ENCODE measurements at regions not wholly inside any gene's neighbourhood (a gene's known extent, or its start where the extent isn't known, plus 50 kb on each side); places are given as distances from the start of the nearest gene placed in this dataset.

GRCh38 chr18:24936691-24937090 is 415.3 kb downstream of the ZNF521 start:
- no peaks in the 10 kb centered on the region for H3K4me1 ChIP-seq (ENCODE audit: control insufficient read depth in 2 of 2, insufficient read depth in 2 of 2, low read length in 1 of 2)
- no peaks in the 10 kb centered on the region for H3K9me3 ChIP-seq (ENCODE audit: control insufficient read depth in 2 of 2, insufficient read depth in 1 of 2, low read depth in 1 of 2, low read length in 1 of 2)
- H3K36me3 ChIP-seq (ENCODE audit: control insufficient read depth in 2 of 2, insufficient read depth in 2 of 2, low read length in 1 of 2): no peaks in the 10 kb centered on the region
- no peak overlapping the region for H3K27ac ChIP-seq (ENCODE audit: low read depth in 2 of 2, low read length in 1 of 2)
- WGBS, 2 donors: 75 to 77% methylated on average over 3 of the region's 3 CpGs
- no peaks in the 10 kb centered on the region for H3K27me3 ChIP-seq (ENCODE audit: control insufficient read depth in 1 of 2, insufficient read depth in 2 of 2, low read length in 2 of 2)
- H3K4me3 ChIP-seq (ENCODE audit: low read depth in 1 of 2, low read length in 2 of 2): no peak overlapping the region

- Histone ChIP-seq H3K36me3 (ENCODE audit: control insufficient read depth in 2 of 2, insufficient read depth in 2 of 2, low read length in 1 of 2) (no peaks in the 10 kb centered on the region), H3K27me3 (ENCODE audit: control insufficient read depth in 1 of 2, insufficient read depth in 2 of 2, low read length in 2 of 2) (no peaks in the 10 kb centered on the region), H3K27ac (ENCODE audit: low read depth in 2 of 2, low read length in 1 of 2) (no peak overlapping the region), H3K4me1 (ENCODE audit: control insufficient read depth in 2 of 2, insufficient read depth in 2 of 2, low read length in 1 of 2) (no peaks in the 10 kb centered on the region), H3K4me3 (ENCODE audit: low read depth in 1 of 2, low read length in 2 of 2) (no peak overlapping the region), H3K9me3 (ENCODE audit: control insufficient read depth in 2 of 2, insufficient read depth in 1 of 2, low read depth in 1 of 2, low read length in 1 of 2) (no peaks in the 10 kb centered on the region)
- 77 to 80% methylated on average over 5 of the region's 5 CpGs for WGBS, 2 donors
Measured at GRCh38 chr18:24937639-24938275, 414.2 kb downstream of the ZNF521 start.

GRCh38 chr18:24940416-24940815 is 411.6 kb downstream of the ZNF521 start:
- Histone ChIP-seq H3K27me3 (ENCODE audit: control insufficient read depth in 1 of 2, insufficient read depth in 2 of 2, low read length in 2 of 2) (no peaks in the 10 kb centered on the region), H3K4me3 (ENCODE audit: low read depth in 1 of 2, low read length in 2 of 2) (no peak overlapping the region), H3K9me3 (ENCODE audit: control insufficient read depth in 2 of 2, insufficient read depth in 1 of 2, low read depth in 1 of 2, low read length in 1 of 2) (no peaks in the 10 kb centered on the region), H3K4me1 (ENCODE audit: control insufficient read depth in 2 of 2, insufficient read depth in 2 of 2, low read length in 1 of 2) (no peaks in the 10 kb centered on the region), H3K27ac (ENCODE audit: low read depth in 2 of 2, low read length in 1 of 2) (no peak overlapping the region), H3K36me3 (ENCODE audit: control insufficient read depth in 2 of 2, insufficient read depth in 2 of 2, low read length in 1 of 2) (no peaks in the 10 kb centered on the region)
- 89 to 90% methylated on average over 6 of the region's 6 CpGs for WGBS, 2 donors

GRCh38 chr18:24941174-24941951 is 410.6 kb downstream of the ZNF521 start:
- Histone ChIP-seq H3K4me3 (ENCODE audit: low read depth in 1 of 2, low read length in 2 of 2) (no peak overlapping the region), H3K9me3 (ENCODE audit: control insufficient read depth in 2 of 2, insufficient read depth in 1 of 2, low read depth in 1 of 2, low read length in 1 of 2) (no peaks in the 10 kb centered on the region), H3K27me3 (ENCODE audit: control insufficient read depth in 1 of 2, insufficient read depth in 2 of 2, low read length in 2 of 2) (no peaks in the 10 kb centered on the region), H3K36me3 (ENCODE audit: control insufficient read depth in 2 of 2, insufficient read depth in 2 of 2, low read length in 1 of 2) (no peaks in the 10 kb centered on the region), H3K27ac (ENCODE audit: low read depth in 2 of 2, low read length in 1 of 2) (no peak overlapping the region), H3K4me1 (ENCODE audit: control insufficient read depth in 2 of 2, insufficient read depth in 2 of 2, low read length in 1 of 2) (no peaks in the 10 kb centered on the region)
- 70 to 71% methylated on average over 6 of the region's 6 CpGs for WGBS, 2 donors

GRCh38 chr18:24942144-24942543 is 409.8 kb downstream of the ZNF521 start:
- H3K36me3 ChIP-seq (ENCODE audit: control insufficient read depth in 2 of 2, insufficient read depth in 2 of 2, low read length in 1 of 2): no peaks in the 10 kb centered on the region
- H3K27me3 ChIP-seq (ENCODE audit: control insufficient read depth in 1 of 2, insufficient read depth in 2 of 2, low read length in 2 of 2): no peaks in the 10 kb centered on the region
- 82 to 83% methylated on average over 4 of the region's 4 CpGs for WGBS, 2 donors
- no peak overlapping the region for H3K27ac ChIP-seq (ENCODE audit: low read depth in 2 of 2, low read length in 1 of 2)
- no peaks in the 10 kb centered on the region for H3K4me1 ChIP-seq (ENCODE audit: control insufficient read depth in 2 of 2, insufficient read depth in 2 of 2, low read length in 1 of 2)
- H3K4me3 ChIP-seq (ENCODE audit: low read depth in 1 of 2, low read length in 2 of 2): no peak overlapping the region
- H3K9me3 ChIP-seq (ENCODE audit: control insufficient read depth in 2 of 2, insufficient read depth in 1 of 2, low read depth in 1 of 2, low read length in 1 of 2): no peaks in the 10 kb centered on the region

- no peak overlapping the region for H3K27ac ChIP-seq (ENCODE audit: low read depth in 2 of 2, low read length in 1 of 2)
- 59 to 75% methylated on average over 8 of the region's 8 CpGs for WGBS, 2 donors
- H3K27me3 ChIP-seq (ENCODE audit: control insufficient read depth in 1 of 2, insufficient read depth in 2 of 2, low read length in 2 of 2): no peaks in the 10 kb centered on the region
- H3K4me3 ChIP-seq (ENCODE audit: low read depth in 1 of 2, low read length in 2 of 2): no peak overlapping the region
- H3K4me1 ChIP-seq (ENCODE audit: control insufficient read depth in 2 of 2, insufficient read depth in 2 of 2, low read length in 1 of 2): no peaks in the 10 kb centered on the region
- H3K9me3 ChIP-seq (ENCODE audit: control insufficient read depth in 2 of 2, insufficient read depth in 1 of 2, low read depth in 1 of 2, low read length in 1 of 2): no peaks in the 10 kb centered on the region
- H3K36me3 ChIP-seq (ENCODE audit: control insufficient read depth in 2 of 2, insufficient read depth in 2 of 2, low read length in 1 of 2): no peaks in the 10 kb centered on the region
Measured at GRCh38 chr18:24947521-24948305, 404.3 kb downstream of the ZNF521 start.

- Histone ChIP-seq H3K27me3 (ENCODE audit: control insufficient read depth in 1 of 2, insufficient read depth in 2 of 2, low read length in 2 of 2) (no peaks in the 10 kb centered on the region), H3K36me3 (ENCODE audit: control insufficient read depth in 2 of 2, insufficient read depth in 2 of 2, low read length in 1 of 2) (no peaks in the 10 kb centered on the region), H3K4me1 (ENCODE audit: control insufficient read depth in 2 of 2, insufficient read depth in 2 of 2, low read length in 1 of 2) (no peaks in the 10 kb centered on the region), H3K9me3 (ENCODE audit: control insufficient read depth in 2 of 2, insufficient read depth in 1 of 2, low read depth in 1 of 2, low read length in 1 of 2) (no peaks in the 10 kb centered on the region), H3K4me3 (ENCODE audit: low read depth in 1 of 2, low read length in 2 of 2) (no peak overlapping the region), H3K27ac (ENCODE audit: low read depth in 2 of 2, low read length in 1 of 2) (no peak overlapping the region)
- WGBS, 2 donors: 65 to 80% methylated on average over 5 of the region's 5 CpGs
Measured at GRCh38 chr18:24949908-24950307, 402.1 kb downstream of the ZNF521 start.

GRCh38 chr18:24954341-24954740 is 397.6 kb downstream of the ZNF521 start:
- Histone ChIP-seq H3K36me3 (ENCODE audit: control insufficient read depth in 2 of 2, insufficient read depth in 2 of 2, low read length in 1 of 2) (no peaks in the 10 kb centered on the region), H3K27me3 (ENCODE audit: control insufficient read depth in 1 of 2, insufficient read depth in 2 of 2, low read length in 2 of 2) (no peaks in the 10 kb centered on the region), H3K4me1 (ENCODE audit: control insufficient read depth in 2 of 2, insufficient read depth in 2 of 2, low read length in 1 of 2) (no peaks in the 10 kb centered on the region), H3K9me3 (ENCODE audit: control insufficient read depth in 2 of 2, insufficient read depth in 1 of 2, low read depth in 1 of 2, low read length in 1 of 2) (no peaks in the 10 kb centered on the region), H3K27ac (ENCODE audit: low read depth in 2 of 2, low read length in 1 of 2) (no peak overlapping the region), H3K4me3 (ENCODE audit: low read depth in 1 of 2, low read length in 2 of 2) (no peak overlapping the region)
- 61 to 68% methylated on average over 1 of the region's 1 CpG for WGBS, 2 donors

- H3K27ac ChIP-seq (ENCODE audit: low read depth in 2 of 2, low read length in 1 of 2): no peak overlapping the region
- no peaks in the 10 kb centered on the region for H3K36me3 ChIP-seq (ENCODE audit: control insufficient read depth in 2 of 2, insufficient read depth in 2 of 2, low read length in 1 of 2)
- no peaks in the 10 kb centered on the region for H3K4me1 ChIP-seq (ENCODE audit: control insufficient read depth in 2 of 2, insufficient read depth in 2 of 2, low read length in 1 of 2)
- H3K4me3 ChIP-seq (ENCODE audit: low read depth in 1 of 2, low read length in 2 of 2): no peak overlapping the region
- 66 to 78% methylated on average over 2 of the region's 2 CpGs for whole genome bisulfite sequencing, 2 donors
- H3K27me3 ChIP-seq (ENCODE audit: control insufficient read depth in 1 of 2, insufficient read depth in 2 of 2, low read length in 2 of 2): no peaks in the 10 kb centered on the region
- peaks cover 0 to 2% of the 10 kb centered on the region in 2 donors for H3K9me3 ChIP-seq (ENCODE audit: control insufficient read depth in 2 of 2, insufficient read depth in 1 of 2, low read depth in 1 of 2, low read length in 1 of 2)
Measured at GRCh38 chr18:24958001-24958400, 394.0 kb downstream of the ZNF521 start.

All from esophagus (tissue), 2 donors.